GM12878 (cell line): ENCODE measurements at regions not wholly inside any gene's neighbourhood (a gene's known extent, or its start where the extent isn't known, plus 50 kb on each side); places are given as distances from the start of the nearest gene placed in this dataset.

ENCODE experiments used
- CBX5 ChIP-seq: sonication (generic); IDR thresholded peaks from 2 replicates; pipeline ENCODE4 v1.6.1; 2016; ENCODE audit warnings: low read depth, moderate library complexity, mild to moderate bottlenecking, inconsistent platforms
- CHD2 ChIP-seq: IDR thresholded peaks from 2 replicates; pipeline ENCODE4 v1.6.1; 2011; ENCODE audit warnings: low read depth, low read length, improper control_type of control experiment, borderline replicate concordance
- CTCF ChIP-seq, 3 experiments: IDR thresholded peaks in 2 of 3; conservative IDR thresholded peaks in 1 of 3; 2 replicates each; pipeline ENCODE4 v1.5.1; 2011; ENCODE audit warnings: low read depth in 3 of 3, low read length in 3 of 3, mild to moderate bottlenecking in 3 of 3, control low read depth in 2 of 3, moderate library complexity in 2 of 3, inconsistent platforms in 1 of 3, mixed read lengths in 1 of 3; ENCODE audit not compliant: control insufficient read depth in 2 of 3, insufficient read depth in 1 of 3; ENCODE audit errors: extremely low read depth in 1 of 3
- CUX1 ChIP-seq: IDR thresholded peaks from 2 replicates; pipeline ENCODE4 v1.6.1; 2012; ENCODE audit warnings: improper control_type of control experiment, low read depth, low read length; ENCODE audit not compliant: insufficient replicate concordance
- ELK1 ChIP-seq: IDR thresholded peaks from 2 replicates; pipeline ENCODE4 v1.6.1; 2012; ENCODE audit warnings: low read depth, low read length, improper control_type of control experiment
- JUND ChIP-seq: IDR thresholded peaks from 2 replicates; pipeline ENCODE4 v1.6.1; 2012; ENCODE audit warnings: low read depth, mild to moderate bottlenecking, low read length, improper control_type of control experiment, moderate library complexity
- POLR2AphosphoS5 ChIP-seq: IDR thresholded peaks from 2 replicates; pipeline ENCODE4 v1.6.1; 2011; ENCODE audit warnings: mild to moderate bottlenecking, low read length, inconsistent platforms
- TARDBP ChIP-seq: IDR thresholded peaks from 2 replicates; pipeline ENCODE4 v1.6.1; 2016; ENCODE audit warnings: borderline replicate concordance

GRCh38 chr13:91169321-91170050 lies 178.0 kb upstream of the MIR17HG start:
- TF ChIP-seq ELK1 (no peak), CBX5 (no peak), CTCF (IDR thresholded peaks at IDR 0.05 in 2 of 3, conservative IDR thresholded peaks at IDR 0.05 in 1 of 3; ENCODE audit: control insufficient read depth in 2 of 3, extremely low read depth in 1 of 3, insufficient read depth in 1 of 3, low read depth in 3 of 3, low read length in 3 of 3) (no peak), JUND (no peak), TARDBP (no peak), POLR2AphosphoS5 (no peak), CHD2 (no peak), CUX1 (no peak)
